Right lobe of liver (tissue), 4 donors: ENCODE measurements at regions not wholly inside any gene's neighbourhood (a gene's known extent, or its start where the extent isn't known, plus 50 kb on each side); places are given as distances from the start of the nearest gene placed in this dataset.

Experiments
- CTCF ChIP-seq, 4 donors: fragments of 200-600 bp in 3 of 4; fragments of 450-650 bp in 1 of 4; IDR thresholded peaks; one replicate each; pipeline versions ENCODE4 v1.5.1 to v1.8.0; 2016 to 2022; ENCODE audit warnings: antibody characterized with exemption in 4 of 4, mild to moderate bottlenecking in 2 of 4
- POLR2A ChIP-seq: fragments of 450-650 bp; IDR thresholded peaks from one replicate; pipeline ENCODE4 v1.6.1; 2017; ENCODE audit warnings: antibody characterized with exemption, mild to moderate bottlenecking
- donor health status: DM: no; HTN: no; CAD: no.
- donor health status: DM: no; HTN: no; CAD: no.
- donor health status: DM: no; HTN: yes; CAD: no.

DNA sequence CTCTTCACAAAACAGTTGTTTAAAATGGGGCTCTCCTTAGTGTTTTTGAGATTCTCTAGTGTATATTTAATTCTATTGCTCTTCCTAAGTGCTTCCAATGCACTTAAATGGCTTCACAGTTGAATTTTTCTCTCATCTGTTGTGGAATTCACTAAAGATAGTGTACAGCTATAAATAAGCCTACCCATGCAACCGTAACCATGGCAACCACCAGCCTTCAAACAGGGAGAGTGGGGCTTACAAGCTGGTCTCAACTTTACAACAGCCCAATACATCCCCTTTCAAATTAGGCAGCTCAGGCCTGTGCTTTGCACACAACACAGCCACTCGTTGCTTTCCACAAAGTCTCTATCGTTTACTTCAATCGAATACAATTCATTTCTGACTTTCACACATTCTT is 144.0 kb upstream of the PLPPR1 start:
- TF ChIP-seq POLR2A (no peak), CTCF (IDR thresholded peaks at IDR 0.05) (no peak)
